ENCODE measurements at regions not wholly inside any gene's neighbourhood (a gene's known extent, or its start where the extent isn't known, plus 50 kb on each side); places are given as distances from the start of the nearest gene placed in this dataset.

DNA sequence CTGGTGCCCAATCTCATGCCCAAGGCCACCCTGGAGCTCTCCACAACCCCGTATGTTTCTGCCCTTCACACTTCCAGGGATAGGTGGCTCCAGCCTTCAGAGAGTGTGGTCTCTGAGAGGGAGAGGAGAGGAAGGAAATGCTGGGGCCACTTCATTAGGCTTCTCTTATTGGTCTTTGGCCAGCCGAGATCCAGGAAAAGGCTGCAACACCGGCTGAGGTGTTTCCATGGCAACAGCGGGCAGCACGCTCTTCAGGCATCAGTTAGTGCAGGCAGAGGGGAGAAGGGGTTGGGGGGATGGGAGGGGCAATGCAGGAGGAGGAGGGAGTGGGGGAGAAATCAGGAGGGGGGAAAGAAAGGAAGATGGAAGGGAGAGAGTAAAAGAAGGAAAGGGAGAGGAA, 275.1 kb upstream of the GJB5 start:
- no peaks in the 10 kb centered on the region for H3K79me2 ChIP-seq (replicated peaks; ENCODE audit: insufficient read depth)
- Mint-ChIP-seq H3K27me3 (ENCODE audit: insufficient read depth, low read depth, poor library complexity) (peaks cover 4% of the 10 kb centered on the region), H3K36me3 (ENCODE audit: low read depth) (no peaks in the 10 kb centered on the region), H3K27ac (no peak overlapping the region), H3K4me1 (peaks cover 7% of the 10 kb centered on the region; the same call in 2 of the 3 replicates), H3K9me3 (no peaks in the 10 kb centered on the region; the same call in 2 of the 3 replicates), H3K4me3 (no peak overlapping the region)
- no peak overlapping the region for H3K4me2 ChIP-seq
- H3K9me2 ChIP-seq (ENCODE audit: insufficient read depth), result 0 out of 2 replicates have a peak, but pooled peaks cover 8% of the 10 kb centered on the region
- no peaks in the 10 kb centered on the region for H3K36me3 ChIP-seq (ENCODE audit: insufficient read depth)
- H3K27me3 ChIP-seq (ENCODE audit: insufficient read depth), result no peaks in the 10 kb centered on the region
- no peaks in the 10 kb centered on the region for H4K20me1 ChIP-seq (replicated peaks; ENCODE audit: insufficient read depth)
- no peak overlapping the region for H3K27ac ChIP-seq (ENCODE audit: low read depth)
- ATAC-seq (peak; percentile 71), DNase-seq (ENCODE audit: low spot score) (peak; percentile 64)
- TF ChIP-seq ETS1 (IDR thresholded peaks at IDR 0.05) (no peak), ZNF114 (CRISPR knock-in tag; IDR thresholded peaks at IDR 0.05) (no peak), ZNF331 (CRISPR knock-in tag; IDR thresholded peaks at IDR 0.05; ENCODE audit: low read depth) (no peak), POLR2AphosphoS5 (IDR thresholded peaks at IDR 0.05; ENCODE audit: low read depth) (no peak), NANOG (IDR thresholded peaks at IDR 0.05; ENCODE audit: borderline replicate concordance) (no peak), EZH2phosphoT487 (IDR thresholded peaks at IDR 0.05; ENCODE audit: unreplicated experiment) (no peak), CREB1 (CRISPR knock-in tag; IDR thresholded peaks at IDR 0.05; ENCODE audit: low read depth) (no peak), JUNB (IDR thresholded peaks at IDR 0.05; ENCODE audit: unreplicated experiment) (no peak), EZH2 (IDR thresholded peaks at IDR 0.05; ENCODE audit: low read depth, unreplicated experiment) (no peak), STAT1 (IDR thresholded peaks at IDR 0.05; ENCODE audit: unreplicated experiment) (no peak)
- TF ChIP-seq, protein P1, sequence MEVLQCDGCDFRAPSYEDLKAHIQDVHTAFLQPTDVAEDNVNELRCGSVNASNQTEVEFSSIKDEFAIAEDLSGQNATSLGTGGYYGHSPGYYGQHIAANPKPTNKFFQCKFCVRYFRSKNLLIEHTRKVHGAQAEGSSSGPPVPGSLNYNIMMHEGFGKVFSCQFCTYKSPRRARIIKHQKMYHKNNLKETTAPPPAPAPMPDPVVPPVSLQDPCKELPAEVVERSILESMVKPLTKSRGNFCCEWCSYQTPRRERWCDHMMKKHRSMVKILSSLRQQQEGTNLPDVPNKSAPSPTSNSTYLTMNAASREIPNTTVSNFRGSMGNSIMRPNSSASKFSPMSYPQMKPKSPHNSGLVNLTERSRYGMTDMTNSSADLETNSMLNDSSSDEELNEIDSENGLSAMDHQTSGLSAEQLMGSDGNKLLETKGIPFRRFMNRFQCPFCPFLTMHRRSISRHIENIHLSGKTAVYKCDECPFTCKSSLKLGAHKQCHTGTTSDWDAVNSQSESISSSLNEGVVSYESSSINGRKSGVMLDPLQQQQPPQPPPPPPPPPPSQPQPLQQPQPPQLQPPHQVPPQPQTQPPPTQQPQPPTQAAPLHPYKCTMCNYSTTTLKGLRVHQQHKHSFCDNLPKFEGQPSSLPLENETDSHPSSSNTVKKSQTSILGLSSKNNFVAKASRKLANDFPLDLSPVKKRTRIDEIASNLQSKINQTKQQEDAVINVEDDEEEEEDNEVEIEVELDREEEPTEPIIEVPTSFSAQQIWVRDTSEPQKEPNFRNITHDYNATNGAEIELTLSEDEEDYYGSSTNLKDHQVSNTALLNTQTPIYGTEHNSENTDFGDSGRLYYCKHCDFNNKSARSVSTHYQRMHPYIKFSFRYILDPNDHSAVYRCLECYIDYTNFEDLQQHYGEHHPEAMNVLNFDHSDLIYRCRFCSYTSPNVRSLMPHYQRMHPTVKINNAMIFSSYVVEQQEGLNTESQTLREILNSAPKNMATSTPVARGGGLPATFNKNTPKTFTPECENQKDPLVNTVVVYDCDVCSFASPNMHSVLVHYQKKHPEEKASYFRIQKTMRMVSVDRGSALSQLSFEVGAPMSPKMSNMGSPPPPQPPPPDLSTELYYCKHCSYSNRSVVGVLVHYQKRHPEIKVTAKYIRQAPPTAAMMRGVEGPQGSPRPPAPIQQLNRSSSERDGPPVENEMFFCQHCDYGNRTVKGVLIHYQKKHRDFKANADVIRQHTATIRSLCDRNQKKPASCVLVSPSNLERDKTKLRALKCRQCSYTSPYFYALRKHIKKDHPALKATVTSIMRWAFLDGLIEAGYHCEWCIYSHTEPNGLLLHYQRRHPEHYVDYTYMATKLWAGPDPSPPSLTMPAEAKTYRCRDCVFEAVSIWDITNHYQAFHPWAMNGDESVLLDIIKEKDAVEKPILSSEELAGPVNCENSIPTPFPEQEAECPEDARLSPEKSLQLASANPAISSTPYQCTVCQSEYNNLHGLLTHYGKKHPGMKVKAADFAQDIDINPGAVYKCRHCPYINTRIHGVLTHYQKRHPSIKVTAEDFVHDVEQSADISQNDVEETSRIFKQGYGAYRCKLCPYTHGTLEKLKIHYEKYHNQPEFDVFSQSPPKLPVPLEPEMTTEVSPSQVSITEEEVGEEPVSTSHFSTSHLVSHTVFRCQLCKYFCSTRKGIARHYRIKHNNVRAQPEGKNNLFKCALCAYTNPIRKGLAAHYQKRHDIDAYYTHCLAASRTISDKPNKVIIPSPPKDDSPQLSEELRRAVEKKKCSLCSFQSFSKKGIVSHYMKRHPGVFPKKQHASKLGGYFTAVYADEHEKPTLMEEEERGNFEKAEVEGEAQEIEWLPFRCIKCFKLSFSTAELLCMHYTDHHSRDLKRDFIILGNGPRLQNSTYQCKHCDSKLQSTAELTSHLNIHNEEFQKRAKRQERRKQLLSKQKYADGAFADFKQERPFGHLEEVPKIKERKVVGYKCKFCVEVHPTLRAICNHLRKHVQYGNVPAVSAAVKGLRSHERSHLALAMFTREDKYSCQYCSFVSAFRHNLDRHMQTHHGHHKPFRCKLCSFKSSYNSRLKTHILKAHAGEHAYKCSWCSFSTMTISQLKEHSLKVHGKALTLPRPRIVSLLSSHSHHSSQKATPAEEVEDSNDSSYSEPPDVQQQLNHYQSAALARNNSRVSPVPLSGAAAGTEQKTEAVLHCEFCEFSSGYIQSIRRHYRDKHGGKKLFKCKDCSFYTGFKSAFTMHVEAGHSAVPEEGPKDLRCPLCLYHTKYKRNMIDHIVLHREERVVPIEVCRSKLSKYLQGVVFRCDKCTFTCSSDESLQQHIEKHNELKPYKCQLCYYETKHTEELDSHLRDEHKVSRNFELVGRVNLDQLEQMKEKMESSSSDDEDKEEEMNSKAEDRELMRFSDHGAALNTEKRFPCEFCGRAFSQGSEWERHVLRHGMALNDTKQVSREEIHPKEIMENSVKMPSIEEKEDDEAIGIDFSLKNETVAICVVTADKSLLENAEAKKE (CRISPR knock-in tag; IDR thresholded peaks at IDR 0.05), result no peak
- TF ChIP-seq, protein P2, sequence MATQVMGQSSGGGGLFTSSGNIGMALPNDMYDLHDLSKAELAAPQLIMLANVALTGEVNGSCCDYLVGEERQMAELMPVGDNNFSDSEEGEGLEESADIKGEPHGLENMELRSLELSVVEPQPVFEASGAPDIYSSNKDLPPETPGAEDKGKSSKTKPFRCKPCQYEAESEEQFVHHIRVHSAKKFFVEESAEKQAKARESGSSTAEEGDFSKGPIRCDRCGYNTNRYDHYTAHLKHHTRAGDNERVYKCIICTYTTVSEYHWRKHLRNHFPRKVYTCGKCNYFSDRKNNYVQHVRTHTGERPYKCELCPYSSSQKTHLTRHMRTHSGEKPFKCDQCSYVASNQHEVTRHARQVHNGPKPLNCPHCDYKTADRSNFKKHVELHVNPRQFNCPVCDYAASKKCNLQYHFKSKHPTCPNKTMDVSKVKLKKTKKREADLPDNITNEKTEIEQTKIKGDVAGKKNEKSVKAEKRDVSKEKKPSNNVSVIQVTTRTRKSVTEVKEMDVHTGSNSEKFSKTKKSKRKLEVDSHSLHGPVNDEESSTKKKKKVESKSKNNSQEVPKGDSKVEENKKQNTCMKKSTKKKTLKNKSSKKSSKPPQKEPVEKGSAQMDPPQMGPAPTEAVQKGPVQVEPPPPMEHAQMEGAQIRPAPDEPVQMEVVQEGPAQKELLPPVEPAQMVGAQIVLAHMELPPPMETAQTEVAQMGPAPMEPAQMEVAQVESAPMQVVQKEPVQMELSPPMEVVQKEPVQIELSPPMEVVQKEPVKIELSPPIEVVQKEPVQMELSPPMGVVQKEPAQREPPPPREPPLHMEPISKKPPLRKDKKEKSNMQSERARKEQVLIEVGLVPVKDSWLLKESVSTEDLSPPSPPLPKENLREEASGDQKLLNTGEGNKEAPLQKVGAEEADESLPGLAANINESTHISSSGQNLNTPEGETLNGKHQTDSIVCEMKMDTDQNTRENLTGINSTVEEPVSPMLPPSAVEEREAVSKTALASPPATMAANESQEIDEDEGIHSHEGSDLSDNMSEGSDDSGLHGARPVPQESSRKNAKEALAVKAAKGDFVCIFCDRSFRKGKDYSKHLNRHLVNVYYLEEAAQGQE (IDR thresholded peaks at IDR 0.05; ENCODE audit: unreplicated experiment), result no peak
- TF ChIP-seq, protein P3, sequence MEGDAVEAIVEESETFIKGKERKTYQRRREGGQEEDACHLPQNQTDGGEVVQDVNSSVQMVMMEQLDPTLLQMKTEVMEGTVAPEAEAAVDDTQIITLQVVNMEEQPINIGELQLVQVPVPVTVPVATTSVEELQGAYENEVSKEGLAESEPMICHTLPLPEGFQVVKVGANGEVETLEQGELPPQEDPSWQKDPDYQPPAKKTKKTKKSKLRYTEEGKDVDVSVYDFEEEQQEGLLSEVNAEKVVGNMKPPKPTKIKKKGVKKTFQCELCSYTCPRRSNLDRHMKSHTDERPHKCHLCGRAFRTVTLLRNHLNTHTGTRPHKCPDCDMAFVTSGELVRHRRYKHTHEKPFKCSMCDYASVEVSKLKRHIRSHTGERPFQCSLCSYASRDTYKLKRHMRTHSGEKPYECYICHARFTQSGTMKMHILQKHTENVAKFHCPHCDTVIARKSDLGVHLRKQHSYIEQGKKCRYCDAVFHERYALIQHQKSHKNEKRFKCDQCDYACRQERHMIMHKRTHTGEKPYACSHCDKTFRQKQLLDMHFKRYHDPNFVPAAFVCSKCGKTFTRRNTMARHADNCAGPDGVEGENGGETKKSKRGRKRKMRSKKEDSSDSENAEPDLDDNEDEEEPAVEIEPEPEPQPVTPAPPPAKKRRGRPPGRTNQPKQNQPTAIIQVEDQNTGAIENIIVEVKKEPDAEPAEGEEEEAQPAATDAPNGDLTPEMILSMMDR (conservative IDR thresholded peaks at IDR 0.05; ENCODE audit: low read depth in 2 of 2), result no peak
- peak overlapping the region; percentile 81; the same call in 1 of the 2 replicates for H2AFZ ChIP-seq
- no peaks in the 10 kb centered on the region for H3K4me1 ChIP-seq (ENCODE audit: insufficient read depth)
- no peak overlapping the region for H3K4me3 ChIP-seq
- H3F3A ChIP-seq (replicated peaks; ENCODE audit: low read depth), result no peaks in the 10 kb centered on the region

Measured in GM23338 (cell line).